ENCODE measurements at regions not wholly inside any gene's neighbourhood (a gene's known extent, or its start where the extent isn't known, plus 50 kb on each side); places are given as distances from the start of the nearest gene placed in this dataset.

GRCh38 chr2:34373586-34374233, 774.6 kb upstream of the FAM98A start:
- no peaks in the 10 kb centered on the region for H3K9me3 Mint-ChIP-seq
- no peaks in the 10 kb centered on the region for H3K36me3 Mint-ChIP-seq
- H3K27me3 Mint-ChIP-seq, result no peaks in the 10 kb centered on the region
- H3K4me1 Mint-ChIP-seq (ENCODE audit: unreplicated experiment), result no peaks in the 10 kb centered on the region
- TF ChIP-seq, protein P1, sequence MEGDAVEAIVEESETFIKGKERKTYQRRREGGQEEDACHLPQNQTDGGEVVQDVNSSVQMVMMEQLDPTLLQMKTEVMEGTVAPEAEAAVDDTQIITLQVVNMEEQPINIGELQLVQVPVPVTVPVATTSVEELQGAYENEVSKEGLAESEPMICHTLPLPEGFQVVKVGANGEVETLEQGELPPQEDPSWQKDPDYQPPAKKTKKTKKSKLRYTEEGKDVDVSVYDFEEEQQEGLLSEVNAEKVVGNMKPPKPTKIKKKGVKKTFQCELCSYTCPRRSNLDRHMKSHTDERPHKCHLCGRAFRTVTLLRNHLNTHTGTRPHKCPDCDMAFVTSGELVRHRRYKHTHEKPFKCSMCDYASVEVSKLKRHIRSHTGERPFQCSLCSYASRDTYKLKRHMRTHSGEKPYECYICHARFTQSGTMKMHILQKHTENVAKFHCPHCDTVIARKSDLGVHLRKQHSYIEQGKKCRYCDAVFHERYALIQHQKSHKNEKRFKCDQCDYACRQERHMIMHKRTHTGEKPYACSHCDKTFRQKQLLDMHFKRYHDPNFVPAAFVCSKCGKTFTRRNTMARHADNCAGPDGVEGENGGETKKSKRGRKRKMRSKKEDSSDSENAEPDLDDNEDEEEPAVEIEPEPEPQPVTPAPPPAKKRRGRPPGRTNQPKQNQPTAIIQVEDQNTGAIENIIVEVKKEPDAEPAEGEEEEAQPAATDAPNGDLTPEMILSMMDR (conservative IDR thresholded peaks at IDR 0.05), result no peak
- DNase-seq (ENCODE audit: extremely low spot score, unreplicated experiment), result no peak
- no peak overlapping the region for H3K27ac Mint-ChIP-seq
- H3K4me3 Mint-ChIP-seq, result no peak overlapping the region

DNA sequence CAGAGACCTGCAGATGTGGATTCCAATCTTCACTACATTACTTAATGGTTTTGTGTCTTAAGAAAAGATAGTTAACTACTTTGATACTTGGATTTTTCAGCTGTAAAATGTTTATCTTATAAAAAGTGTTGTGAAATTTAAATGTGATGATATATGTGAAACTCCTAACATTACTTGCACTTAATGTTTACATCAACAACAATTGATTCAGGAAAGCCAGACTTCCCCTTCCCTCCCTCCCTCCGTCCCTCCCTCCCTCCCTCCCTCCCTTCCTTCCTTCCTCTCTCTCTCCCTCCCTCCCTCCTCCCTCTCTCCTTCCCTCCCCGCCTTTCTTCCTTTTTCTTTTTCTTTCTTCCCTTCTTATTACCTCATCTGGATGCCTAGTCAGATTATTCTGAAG, 773.9 kb upstream of the FAM98A start:
- H3K4me3 Mint-ChIP-seq, result no peak overlapping the region
- H3K9me3 Mint-ChIP-seq, result no peaks in the 10 kb centered on the region
- H3K27me3 Mint-ChIP-seq, result no peaks in the 10 kb centered on the region
- TF ChIP-seq, protein P1 (conservative IDR thresholded peaks at IDR 0.05), result no peak
- no peak for DNase-seq (ENCODE audit: extremely low spot score, unreplicated experiment)
- no peaks in the 10 kb centered on the region for H3K36me3 Mint-ChIP-seq
- H3K4me1 Mint-ChIP-seq (ENCODE audit: unreplicated experiment), result no peaks in the 10 kb centered on the region
- H3K27ac Mint-ChIP-seq, result no peak overlapping the region

DNA sequence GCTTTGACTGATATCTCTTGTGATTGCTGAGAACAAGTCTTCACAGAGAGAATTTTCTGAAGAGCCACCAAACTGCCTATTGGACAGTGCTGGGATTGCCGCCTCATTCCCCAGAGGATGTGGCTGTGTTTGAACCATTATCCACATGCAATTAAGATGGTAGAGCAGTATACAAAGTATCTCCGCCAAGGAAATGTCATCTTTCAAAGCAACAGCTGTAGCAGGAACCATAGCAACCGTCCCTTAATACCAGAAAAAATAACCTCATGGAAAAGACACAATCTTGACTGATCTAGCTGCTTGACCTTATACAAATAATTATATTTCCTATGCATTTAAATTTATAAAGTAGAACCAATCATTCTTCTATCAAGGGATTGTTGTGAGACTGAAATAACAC, 772.6 kb upstream of the FAM98A start:
- Mint-ChIP-seq H3K36me3 (no peaks in the 10 kb centered on the region), H3K9me3 (no peaks in the 10 kb centered on the region), H3K4me3 (no peak overlapping the region), H3K27ac (no peak overlapping the region), H3K4me1 (ENCODE audit: unreplicated experiment) (peaks cover 2% of the 10 kb centered on the region), H3K27me3 (no peaks in the 10 kb centered on the region)
- TF ChIP-seq, protein P1 (conservative IDR thresholded peaks at IDR 0.05), result no peak
- no peak for DNase-seq (ENCODE audit: extremely low spot score, unreplicated experiment)

DNA sequence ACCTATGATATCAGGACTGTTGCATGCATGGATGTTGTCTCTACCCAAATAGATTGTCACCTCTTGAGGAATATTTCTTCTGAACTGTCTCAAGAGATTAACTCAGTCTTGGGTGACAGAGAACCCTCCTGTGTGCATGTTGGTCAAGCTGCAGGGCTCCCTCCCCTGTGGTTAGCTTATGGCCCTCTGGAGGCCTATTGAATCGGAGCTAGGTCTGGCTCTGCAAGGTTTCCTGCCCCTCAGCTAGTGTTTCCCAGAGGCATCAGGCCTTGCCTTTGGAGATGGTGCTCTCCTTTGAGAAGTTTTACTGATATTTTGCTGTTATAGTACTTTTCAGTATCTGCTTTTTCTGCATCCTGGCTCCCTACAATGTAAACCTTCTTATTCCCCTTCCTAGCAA, 769.2 kb upstream of the FAM98A start:
- Mint-ChIP-seq H3K4me1 (ENCODE audit: unreplicated experiment) (peaks cover 27% of the 10 kb centered on the region), H3K27me3 (peaks cover 3% of the 10 kb centered on the region), H3K36me3 (no peaks in the 10 kb centered on the region), H3K9me3 (no peaks in the 10 kb centered on the region), H3K27ac (no peak overlapping the region), H3K4me3 (no peak overlapping the region)
- no peak for DNase-seq (ENCODE audit: extremely low spot score, unreplicated experiment)
- TF ChIP-seq, protein P1 (conservative IDR thresholded peaks at IDR 0.05), result no peak

DNA sequence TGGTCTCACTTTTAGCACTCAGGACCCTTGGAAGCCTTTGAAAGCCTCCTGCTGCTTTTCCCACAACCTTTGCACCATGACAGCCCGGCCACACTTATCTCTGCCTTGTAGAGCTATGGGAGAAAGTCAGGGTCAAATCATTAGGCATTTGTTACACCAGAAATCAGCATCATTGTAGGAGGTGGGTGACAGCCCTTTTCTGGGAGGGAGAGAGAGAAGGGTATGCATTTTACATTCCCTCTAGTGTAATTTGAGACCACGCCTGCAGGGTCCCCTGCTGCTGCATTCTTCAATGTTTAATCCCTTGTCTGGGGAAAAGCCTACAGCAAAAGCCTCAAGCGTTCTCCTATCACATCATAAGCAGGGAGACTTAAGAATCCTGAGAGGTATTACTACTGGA, 766.8 kb upstream of the FAM98A start:
- H3K4me3 Mint-ChIP-seq, result peak overlapping the region; percentile 51
- peaks cover 3% of the 10 kb centered on the region for H3K27me3 Mint-ChIP-seq
- H3K36me3 Mint-ChIP-seq, result no peaks in the 10 kb centered on the region
- H3K27ac Mint-ChIP-seq, result no peak overlapping the region
- no peaks in the 10 kb centered on the region for H3K9me3 Mint-ChIP-seq
- peaks cover 27% of the 10 kb centered on the region for H3K4me1 Mint-ChIP-seq (ENCODE audit: unreplicated experiment)
- TF ChIP-seq, protein P1 (conservative IDR thresholded peaks at IDR 0.05), result peak; percentile 44
- DNase-seq (ENCODE audit: extremely low spot score, unreplicated experiment), result no peak

GRCh38 chr2:34365512-34365911, 766.4 kb upstream of the FAM98A start:
- H3K4me1 Mint-ChIP-seq (ENCODE audit: unreplicated experiment), result peaks cover 27% of the 10 kb centered on the region
- H3K27me3 Mint-ChIP-seq, result peaks cover 3% of the 10 kb centered on the region
- peak overlapping the region; percentile 51 for H3K4me3 Mint-ChIP-seq
- TF ChIP-seq, protein P1 (conservative IDR thresholded peaks at IDR 0.05), result no peak
- H3K27ac Mint-ChIP-seq, result no peak overlapping the region
- H3K36me3 Mint-ChIP-seq, result no peaks in the 10 kb centered on the region
- DNase-seq (ENCODE audit: extremely low spot score, unreplicated experiment), result no peak
- no peaks in the 10 kb centered on the region for H3K9me3 Mint-ChIP-seq
